Hepatocyte (in vitro differentiated cells): ENCODE measurements at regions not wholly inside any gene's neighbourhood (a gene's known extent, or its start where the extent isn't known, plus 50 kb on each side); places are given as distances from the start of the nearest gene placed in this dataset.

ENCODE experiments used
- DNase-seq: peaks from one replicate; pipeline ENCODE4 v3.0.0-alpha.2; 2016; ENCODE audit warnings: low spot score
- H2AFZ ChIP-seq: fragments of 200-600 bp; sonication (generic); 2 replicates; pipeline ENCODE4 v1.6.0; 2016; ENCODE audit warnings: antibody characterized with exemption, mild to moderate bottlenecking
- H3K27ac ChIP-seq: fragments of 200-600 bp; sonication (generic); 2 replicates; pipeline ENCODE4 v1.5.1; 2016; ENCODE audit warnings: mild to moderate bottlenecking
- H3K27me3 ChIP-seq: fragments of 200-600 bp; sonication (generic); 2 replicates; pipeline ENCODE4 v1.6.1; 2016
- H3K36me3 ChIP-seq: fragments of 200-600 bp; sonication (generic); replicated peaks from 2 replicates; pipeline ENCODE4 v1.5.1; 2016; ENCODE audit warnings: low read depth; ENCODE audit not compliant: insufficient read depth
- H3K4me1 ChIP-seq: fragments of 200-600 bp; sonication (generic); 2 replicates; pipeline ENCODE4 v1.5.1; 2016; ENCODE audit warnings: mild to moderate bottlenecking, moderate library complexity; ENCODE audit not compliant: insufficient read depth
- H3K4me2 ChIP-seq: fragments of 200-600 bp; sonication (generic); 2 replicates; pipeline ENCODE4 v1.6.0; 2016
- H3K4me3 ChIP-seq: fragments of 200-600 bp; sonication (generic); 2 replicates; pipeline ENCODE4 v1.5.1; 2016; ENCODE audit warnings: mild to moderate bottlenecking
- H3K79me2 ChIP-seq: fragments of 200-600 bp; sonication (generic); 2 replicates; pipeline ENCODE4 v1.6.0; 2017; ENCODE audit warnings: mild to moderate bottlenecking
- H3K9me2 ChIP-seq: fragments of 200-600 bp; sonication (generic); replicated peaks from 2 replicates; pipeline ENCODE4 v1.6.0; 2017; ENCODE audit warnings: mild to moderate bottlenecking; ENCODE audit not compliant: insufficient read depth
- H3K9me3 ChIP-seq: fragments of 200-600 bp; sonication (generic); 2 replicates; pipeline ENCODE4 v1.5.1; 2016; ENCODE audit warnings: low read depth, mild to moderate bottlenecking
- H4K20me1 ChIP-seq: fragments of 200-600 bp; sonication (generic); 2 replicates; pipeline ENCODE4 v1.6.0; 2016; ENCODE audit warnings: mild to moderate bottlenecking; ENCODE audit not compliant: insufficient read depth, poor library complexity, severe bottlenecking
- CTCF ChIP-seq: fragments of 200-600 bp; sonication (generic); IDR thresholded peaks from 2 replicates; pipeline ENCODE4 v1.5.1; 2016; ENCODE audit warnings: antibody characterized with exemption, mild to moderate bottlenecking; ENCODE audit not compliant: poor library complexity
- EZH2 ChIP-seq: fragments of 200-600 bp; sonication (generic); IDR thresholded peaks from 2 replicates; pipeline ENCODE4 v1.6.1; 2016; ENCODE audit warnings: antibody characterized with exemption, mild to moderate bottlenecking, borderline replicate concordance
- EZH2phosphoT487 ChIP-seq: fragments of 200-600 bp; sonication (generic); IDR thresholded peaks from one replicate; pipeline ENCODE4 v1.6.1; 2018; ENCODE audit warnings: antibody characterized with exemption, mild to moderate bottlenecking, low read depth, moderate library complexity; ENCODE audit not compliant: unreplicated experiment, severe bottlenecking
- WGBS: methylation state at CpG from one replicate; pipeline ENCODE4 v1.1.6; 2016; ENCODE audit warnings: low lambda C conversion rate; ENCODE audit errors: missing lambda C conversion rate; 5-methylcytosine and 5-hydroxymethylcytosine counted together

GRCh38 chr5:30960036-30960435 is 233.4 kb upstream of the CDH6 start:
- Histone ChIP-seq H3K9me2 (no peaks in the 10 kb centered on the region), H3K79me2 (no peaks in the 10 kb centered on the region), H3K4me3 (no peak overlapping the region), H3K9me3 (no peaks in the 10 kb centered on the region), H3K4me2 (no peak overlapping the region), H4K20me1 (no peaks in the 10 kb centered on the region), H3K4me1 (no peaks in the 10 kb centered on the region), H2AFZ (no peak overlapping the region), H3K36me3 (no peaks in the 10 kb centered on the region), H3K27me3 (no peaks in the 10 kb centered on the region), H3K27ac (no peak overlapping the region)
- no peak for DNase-seq
- 88% methylated on average over 1 of the region's 1 CpG for WGBS
- TF ChIP-seq EZH2 (no peak), CTCF (no peak), EZH2phosphoT487 (no peak)

- Histone ChIP-seq H3K4me3 (no peak overlapping the region), H3K4me1 (no peaks in the 10 kb centered on the region), H3K27me3 (no peaks in the 10 kb centered on the region), H2AFZ (no peak overlapping the region), H3K9me3 (no peaks in the 10 kb centered on the region), H4K20me1 (no peaks in the 10 kb centered on the region), H3K36me3 (no peaks in the 10 kb centered on the region), H3K4me2 (no peak overlapping the region), H3K79me2 (no peaks in the 10 kb centered on the region), H3K27ac (no peak overlapping the region), H3K9me2 (no peaks in the 10 kb centered on the region)
- TF ChIP-seq CTCF (no peak), EZH2 (no peak), EZH2phosphoT487 (no peak)
- DNase-seq = no peak
- 94% methylated on average over 3 of the region's 3 CpGs for WGBS
These were observed 234.2 kb upstream of the CDH6 start for GRCh38 chr5:30959238-30959637.

GRCh38 chr5:30957591-30957990 is 235.9 kb upstream of the CDH6 start:
- DNase-seq = no peak
- H3K27me3 ChIP-seq = no peaks in the 10 kb centered on the region
- TF ChIP-seq EZH2 = no peak
- TF ChIP-seq EZH2phosphoT487 = no peak
- no peak for TF ChIP-seq CTCF
- no peak overlapping the region for H3K4me3 ChIP-seq
- H2AFZ ChIP-seq = no peak overlapping the region
- no peaks in the 10 kb centered on the region for H3K79me2 ChIP-seq
- no peak overlapping the region for H3K4me2 ChIP-seq
- no peaks in the 10 kb centered on the region for H3K36me3 ChIP-seq
- WGBS = 35% methylated on average over 2 of the region's 2 CpGs
- no peaks in the 10 kb centered on the region for H3K4me1 ChIP-seq
- H3K9me2 ChIP-seq = no peaks in the 10 kb centered on the region
- no peaks in the 10 kb centered on the region for H3K9me3 ChIP-seq
- no peak overlapping the region for H3K27ac ChIP-seq
- no peaks in the 10 kb centered on the region for H4K20me1 ChIP-seq

GRCh38 chr5:30956251-30956650 is 237.2 kb upstream of the CDH6 start:
- Histone ChIP-seq H2AFZ (no peak overlapping the region), H3K79me2 (no peaks in the 10 kb centered on the region), H3K4me1 (no peaks in the 10 kb centered on the region), H3K36me3 (no peaks in the 10 kb centered on the region), H3K4me2 (no peak overlapping the region), H4K20me1 (no peaks in the 10 kb centered on the region), H3K9me2 (no peaks in the 10 kb centered on the region), H3K27me3 (no peaks in the 10 kb centered on the region), H3K27ac (no peak overlapping the region), H3K4me3 (no peak overlapping the region), H3K9me3 (no peaks in the 10 kb centered on the region)
- no peak for DNase-seq
- no peak for TF ChIP-seq EZH2
- TF ChIP-seq CTCF = no peak
- TF ChIP-seq EZH2phosphoT487 = no peak
